OCI-LY1 (cell line): ENCODE measurements at regions not wholly inside any gene's neighbourhood (a gene's known extent, or its start where the extent isn't known, plus 50 kb on each side); places are given as distances from the start of the nearest gene placed in this dataset.

Experiments used
- H2AFZ ChIP-seq: fragments of 200-600 bp; sonication (generic), shearing (Covaris generic); 2 replicates; pipeline ENCODE4 v1.6.0; 2014; ENCODE audit warnings: antibody characterized with exemption, mild to moderate bottlenecking, low read length
- H3F3A ChIP-seq: fragments of 200-600 bp; sonication (generic), shearing (Covaris generic); 2 replicates; pipeline ENCODE4 v1.6.0; 2014; ENCODE audit warnings: mild to moderate bottlenecking, antibody characterized with exemption, low read length, moderate library complexity; ENCODE audit not compliant: insufficient read depth
- H3K27ac ChIP-seq: fragments of 200-600 bp; sonication (generic); 2 replicates; pipeline ENCODE4 v1.5.1; 2014; ENCODE audit warnings: low read length, mixed run types, mild to moderate bottlenecking, low read depth; ENCODE audit not compliant: poor library complexity, severe bottlenecking
- H3K27me3 ChIP-seq: fragments of 200-600 bp; sonication (generic); 2 replicates; pipeline ENCODE4 v1.6.0; 2014; ENCODE audit warnings: antibody characterized with exemption, mild to moderate bottlenecking, low read length, moderate library complexity; ENCODE audit not compliant: insufficient read depth
- H3K36me3 ChIP-seq: fragments of 200-600 bp; sonication (generic); 2 replicates; pipeline ENCODE4 v1.6.1; 2014; ENCODE audit warnings: mild to moderate bottlenecking, antibody characterized with exemption, low read length, moderate library complexity, mixed read lengths; ENCODE audit not compliant: insufficient read depth
- H3K4me1 ChIP-seq: fragments of 200-600 bp; sonication (generic); 2 replicates; pipeline ENCODE4 v1.5.1; 2014; ENCODE audit warnings: mild to moderate bottlenecking, low read length, moderate library complexity; ENCODE audit not compliant: insufficient read depth, severe bottlenecking
- H3K4me2 ChIP-seq: fragments of 200-600 bp; sonication (generic), shearing (Covaris generic); 2 replicates; pipeline ENCODE4 v1.6.1; 2014; ENCODE audit warnings: low read length
- H3K4me3 ChIP-seq: fragments of 200-600 bp; sonication (generic); 2 replicates; pipeline ENCODE4 v1.5.1; 2014; ENCODE audit warnings: low read length, low read depth, mild to moderate bottlenecking, mixed read lengths; ENCODE audit not compliant: poor library complexity, severe bottlenecking
- H3K79me2 ChIP-seq: fragments of 200-600 bp; shearing (Covaris generic); 2 replicates; pipeline ENCODE4 v1.6.1; 2016; ENCODE audit warnings: mixed run types, low read length, mixed read lengths; ENCODE audit not compliant: insufficient read depth
- H3K9ac ChIP-seq: fragments of 200-600 bp; sonication (generic), shearing (Covaris generic); 2 replicates; pipeline ENCODE4 v1.6.1; 2014; ENCODE audit warnings: mild to moderate bottlenecking, low read length, mixed read lengths
- H3K9me2 ChIP-seq: fragments of 200-600 bp; sonication (generic), shearing (Covaris generic); 2 replicates; pipeline ENCODE4 v1.6.1; 2014; ENCODE audit warnings: low read depth, mild to moderate bottlenecking, low read length, mixed read lengths
- H3K9me3 ChIP-seq: fragments of 200-600 bp; shearing (Covaris generic); 2 replicates; pipeline ENCODE4 v1.6.1; 2014; ENCODE audit warnings: low read length, mixed read lengths
- H4K20me1 ChIP-seq: fragments of 200-600 bp; sonication (generic), shearing (Covaris generic); 2 replicates; pipeline ENCODE4 v1.6.0; 2016; ENCODE audit warnings: mild to moderate bottlenecking, low read length; ENCODE audit not compliant: insufficient read depth
- CTCF ChIP-seq: fragments of 200-600 bp; sonication (generic), shearing (Covaris generic); IDR thresholded peaks from 2 replicates; pipeline ENCODE4 v1.5.1; 2017; ENCODE audit warnings: mild to moderate bottlenecking, antibody characterized with exemption, low read length, moderate library complexity, mixed read lengths
- EZH2 ChIP-seq: fragments of 200-600 bp; sonication (generic), shearing (Covaris generic); IDR thresholded peaks from 2 replicates; pipeline ENCODE4 v1.8.0; 2017; ENCODE audit warnings: borderline replicate concordance, mixed run types, mild to moderate bottlenecking, antibody characterized with exemption, low read length, moderate library complexity, mixed read lengths

DNA sequence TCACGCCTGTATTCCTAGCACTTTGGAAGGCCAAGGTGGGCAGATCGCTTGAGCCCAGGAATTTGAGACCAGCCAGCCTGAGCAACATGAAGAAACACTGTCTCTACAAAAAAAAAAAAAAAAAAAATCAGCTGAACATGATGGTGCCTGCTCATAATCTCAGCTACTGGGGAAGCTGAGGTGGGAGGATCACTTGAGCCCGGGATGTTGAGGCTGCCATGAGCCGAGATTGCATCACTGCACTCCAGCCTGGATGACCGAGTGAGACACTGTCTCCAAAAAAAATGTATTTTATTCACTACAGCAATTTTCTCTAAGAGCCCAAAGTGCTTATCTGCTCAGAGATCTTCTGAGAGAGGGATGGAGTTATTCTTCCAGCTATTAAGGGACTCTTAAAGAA is 215.8 kb upstream of the PPP3CA start:
- no peak overlapping the region for H3K27ac ChIP-seq

DNA sequence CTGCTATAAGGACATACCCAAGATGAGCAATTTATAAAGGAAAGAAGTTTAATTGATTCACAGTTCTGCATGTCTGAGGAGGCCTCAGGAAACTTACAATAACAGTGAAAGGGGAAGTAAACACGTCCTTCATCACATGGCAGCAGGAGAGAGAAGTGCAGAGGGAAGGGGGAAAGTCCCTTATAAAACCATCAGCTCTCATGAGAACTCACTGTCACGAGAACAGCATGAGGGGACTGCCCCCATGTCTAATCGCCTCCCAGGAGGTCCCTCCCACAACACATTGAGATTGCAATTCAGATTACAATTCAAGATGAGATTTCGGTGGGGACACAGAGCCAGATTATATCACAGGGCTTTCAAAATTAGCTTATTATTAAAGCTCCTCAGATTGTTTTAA is 209.5 kb upstream of the PPP3CA start:
- no peaks in the 10 kb centered on the region for H3K79me2 ChIP-seq
- no peaks in the 10 kb centered on the region for H3K4me1 ChIP-seq
- no peaks in the 10 kb centered on the region for H3K9me2 ChIP-seq
- no peak overlapping the region for H3K4me2 ChIP-seq
- no peak overlapping the region for H3K4me3 ChIP-seq
- H3K36me3 ChIP-seq = no peaks in the 10 kb centered on the region
- no peaks in the 10 kb centered on the region for H4K20me1 ChIP-seq
- no peaks in the 10 kb centered on the region for H3K27me3 ChIP-seq
- no peak overlapping the region for H2AFZ ChIP-seq
- H3K9me3 ChIP-seq = peaks cover 11% of the 10 kb centered on the region
- H3K27ac ChIP-seq = no peak overlapping the region
- no peak overlapping the region for H3K9ac ChIP-seq
- H3F3A ChIP-seq = no peaks in the 10 kb centered on the region
- TF ChIP-seq EZH2 = no peak
- no peak for TF ChIP-seq CTCF

More for the DNA sequence above, 215.8 kb upstream of the PPP3CA start:
- Histone ChIP-seq H3F3A (no peaks in the 10 kb centered on the region), H2AFZ (no peak overlapping the region), H3K9ac (no peak overlapping the region), H3K27me3 (no peaks in the 10 kb centered on the region), H3K4me1 (no peaks in the 10 kb centered on the region), H3K9me3 (no peaks in the 10 kb centered on the region), H3K79me2 (no peaks in the 10 kb centered on the region), H3K36me3 (no peaks in the 10 kb centered on the region), H3K4me2 (no peak overlapping the region), H3K4me3 (no peak overlapping the region), H4K20me1 (no peaks in the 10 kb centered on the region), H3K9me2 (no peaks in the 10 kb centered on the region)
- TF ChIP-seq EZH2 (no peak), CTCF (no peak)

DNA sequence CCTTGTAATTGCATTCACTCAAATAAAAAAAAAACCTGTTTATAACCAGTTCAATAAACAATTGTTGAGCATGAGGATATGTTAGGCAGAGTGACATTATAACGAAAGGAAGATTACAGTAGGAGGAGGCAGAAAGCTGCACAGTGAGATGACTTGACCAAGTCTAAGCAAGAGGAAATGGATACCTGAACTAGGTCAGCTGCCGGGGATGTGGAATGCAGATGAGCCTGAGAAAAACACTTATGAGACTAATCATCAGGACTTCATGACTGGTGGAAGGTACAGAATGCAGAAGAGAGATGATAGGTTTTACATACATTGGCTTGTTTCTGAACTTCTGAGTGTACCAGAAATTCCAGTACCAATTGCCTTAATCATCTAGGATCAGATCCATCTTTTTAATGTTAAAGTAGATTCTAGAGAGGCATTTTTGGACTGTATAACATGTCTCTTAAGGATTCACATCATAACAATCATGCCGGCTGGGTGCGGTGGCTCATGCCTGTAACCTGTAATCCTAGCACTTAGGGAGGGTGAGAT is 208.1 kb upstream of the PPP3CA start:
- Histone ChIP-seq H3K79me2 (no peaks in the 10 kb centered on the region), H3K4me1 (no peaks in the 10 kb centered on the region), H2AFZ (no peak overlapping the region), H3K27me3 (no peaks in the 10 kb centered on the region), H3F3A (no peaks in the 10 kb centered on the region), H4K20me1 (no peaks in the 10 kb centered on the region), H3K4me2 (no peak overlapping the region), H3K9me3 (peaks cover 11% of the 10 kb centered on the region), H3K36me3 (no peaks in the 10 kb centered on the region), H3K4me3 (no peak overlapping the region), H3K27ac (no peak overlapping the region), H3K9ac (no peak overlapping the region), H3K9me2 (no peaks in the 10 kb centered on the region)
- TF ChIP-seq CTCF = no peak
- no peak for TF ChIP-seq EZH2
